GM19035 (cell line): ENCODE measurements at regions not wholly inside any gene's neighbourhood (a gene's known extent, or its start where the extent isn't known, plus 50 kb on each side); places are given as distances from the start of the nearest gene placed in this dataset.
"Not testable (repeated sequence)": the region's sequence is repeated elsewhere in the genome, so short reads cannot be mapped to it uniquely, and the experiment has no call there.

Experiments
- ATAC-seq: cut with Tn5 transposase; IDR thresholded peaks from one replicate; pipeline ENCODE4 v1.9.1; 2021; ENCODE audit not compliant: unreplicated experiment

DNA sequence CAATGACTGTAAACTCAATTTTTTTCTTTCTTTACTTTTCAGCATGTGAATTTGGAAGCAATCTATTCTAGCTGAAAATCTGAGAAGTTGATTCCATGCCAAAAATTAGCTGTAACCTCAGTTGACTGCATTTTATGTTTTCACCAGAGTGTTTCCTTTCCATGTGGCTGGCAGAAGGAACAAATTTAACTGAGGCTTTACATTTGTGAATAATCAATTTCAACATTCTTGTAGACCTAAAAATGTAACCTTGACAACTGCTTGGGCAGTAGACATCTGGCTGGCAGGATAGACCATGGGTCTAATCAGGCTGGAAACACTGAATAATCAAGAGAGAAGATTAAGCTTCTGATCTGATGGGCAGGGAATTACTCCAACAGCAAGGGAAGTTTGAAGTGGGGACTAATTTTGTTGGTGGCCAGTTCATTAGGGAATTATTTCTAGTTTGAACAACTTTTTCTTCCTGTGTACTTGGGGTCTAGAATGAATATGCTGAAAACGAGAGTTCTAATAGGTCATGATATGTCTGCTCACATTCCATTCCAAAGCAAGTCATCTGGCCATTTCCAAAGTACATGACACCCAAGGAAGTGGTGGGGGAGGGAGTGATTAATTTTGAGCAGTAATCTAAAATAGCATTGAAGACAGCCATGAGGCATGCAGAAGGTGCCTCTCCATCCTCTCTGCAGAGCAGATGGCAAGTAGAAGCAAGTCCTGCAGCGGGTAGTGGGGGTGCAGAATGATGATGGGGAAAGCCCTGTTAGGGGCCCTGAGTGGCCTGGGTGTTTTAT lies 68.2 kb downstream of the ATP23 start:
- ATAC-seq = no peak

DNA sequence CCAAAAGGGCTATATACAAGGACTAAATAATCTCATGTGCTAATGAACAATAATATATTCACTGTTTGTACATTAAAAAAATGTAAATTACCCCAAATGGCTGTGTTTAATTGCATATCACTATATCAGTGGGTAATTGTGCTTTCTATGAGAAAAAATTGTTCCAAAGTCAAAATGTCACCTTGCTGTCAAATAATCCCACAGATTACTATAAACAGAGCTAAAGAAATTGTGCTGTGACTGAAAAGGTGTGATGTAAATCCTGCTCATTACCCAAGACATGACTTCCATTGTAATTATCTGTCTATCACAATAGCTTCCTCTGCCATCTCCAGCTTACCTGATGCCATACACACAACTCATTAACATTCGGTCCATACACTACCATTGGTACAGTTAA lies 70.3 kb downstream of the ATP23 start:
- no peak for ATAC-seq

DNA sequence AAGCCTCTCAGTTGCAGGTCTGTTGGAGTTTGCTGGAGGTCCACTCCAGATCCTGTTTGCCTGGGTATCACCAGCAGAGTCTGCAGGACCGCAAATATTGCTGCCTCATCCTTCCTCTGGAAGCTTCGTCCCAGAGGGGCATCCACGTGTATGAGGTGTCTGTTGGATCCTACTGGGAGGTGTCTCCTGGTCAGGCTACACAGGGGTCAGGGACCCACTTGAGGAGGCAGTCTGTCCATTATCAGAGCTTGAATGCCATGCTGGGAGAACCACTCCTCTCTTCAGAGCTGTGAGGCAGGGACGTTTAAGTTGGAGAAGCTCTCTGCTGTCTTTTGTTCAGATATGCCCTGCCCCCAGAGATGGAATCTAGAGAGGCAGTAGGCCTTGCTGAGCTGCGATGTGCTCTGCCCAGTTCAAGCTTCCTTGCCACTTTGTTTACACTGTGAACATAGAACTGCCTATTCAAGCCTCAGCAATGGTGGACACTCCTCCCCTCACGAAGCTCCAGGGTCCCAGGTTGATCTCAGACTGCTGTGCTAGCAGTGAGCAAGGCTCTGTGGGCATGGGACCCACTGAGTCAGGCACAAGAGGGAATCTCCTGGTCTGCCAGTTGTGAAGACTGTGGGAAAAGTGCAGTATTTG lies 81.1 kb downstream of the ATP23 start:
- not testable (repeated sequence) for ATAC-seq

- ATAC-seq = no peak
These were observed 84.1 kb downstream of the ATP23 start for GRCh38 chr12:58025431-58025830.

- no peak for ATAC-seq
These were observed 85.1 kb downstream of the ATP23 start for GRCh38 chr12:58026426-58026825.

DNA sequence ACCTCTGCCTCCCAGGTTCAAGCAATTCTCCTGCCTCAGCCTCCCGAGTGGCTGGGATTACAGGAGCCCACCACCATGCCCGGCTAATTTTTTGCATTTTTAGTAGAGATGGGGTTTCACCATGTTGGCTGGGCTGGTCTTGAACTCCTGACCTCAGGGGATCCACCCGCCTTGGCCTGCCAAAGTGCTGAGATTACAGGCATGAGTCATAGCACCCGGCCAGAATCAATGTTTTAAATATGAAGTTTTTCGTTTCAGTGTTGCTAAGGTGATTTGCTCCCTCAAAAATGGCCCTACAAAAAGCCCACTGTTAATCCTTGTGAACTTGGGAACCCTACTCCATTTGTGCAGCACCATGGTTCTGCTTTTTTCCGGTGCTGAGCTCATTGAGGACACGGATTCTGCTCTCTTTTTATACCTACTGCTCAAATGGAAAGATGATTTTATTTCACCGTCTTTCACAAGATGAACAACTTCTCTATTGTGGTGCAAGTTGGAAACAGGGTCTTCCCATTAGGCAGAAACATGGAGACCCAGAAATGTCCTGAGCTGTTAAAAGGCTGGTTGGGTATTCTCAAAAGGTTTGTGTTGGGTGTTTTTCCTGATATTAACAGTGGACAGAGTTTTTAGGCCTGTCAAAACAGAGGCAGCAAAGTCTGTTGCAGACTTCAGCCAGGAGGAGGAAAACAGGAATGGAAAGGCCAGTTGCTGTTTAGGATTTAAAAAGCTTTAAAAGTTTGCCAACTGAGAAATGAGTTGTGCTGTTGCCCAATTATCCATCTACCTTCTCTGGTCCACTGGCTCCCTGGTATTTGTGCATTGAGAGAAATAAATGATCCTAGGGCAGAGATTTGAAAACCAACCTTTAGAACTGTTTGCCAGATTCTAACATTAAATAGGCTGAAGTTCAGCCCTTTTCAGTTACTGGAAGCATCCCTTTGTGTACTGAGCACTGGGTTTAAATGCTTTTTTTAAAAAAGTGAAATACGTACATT lies 85.8 kb downstream of the ATP23 start:
- ATAC-seq = no peak

DNA sequence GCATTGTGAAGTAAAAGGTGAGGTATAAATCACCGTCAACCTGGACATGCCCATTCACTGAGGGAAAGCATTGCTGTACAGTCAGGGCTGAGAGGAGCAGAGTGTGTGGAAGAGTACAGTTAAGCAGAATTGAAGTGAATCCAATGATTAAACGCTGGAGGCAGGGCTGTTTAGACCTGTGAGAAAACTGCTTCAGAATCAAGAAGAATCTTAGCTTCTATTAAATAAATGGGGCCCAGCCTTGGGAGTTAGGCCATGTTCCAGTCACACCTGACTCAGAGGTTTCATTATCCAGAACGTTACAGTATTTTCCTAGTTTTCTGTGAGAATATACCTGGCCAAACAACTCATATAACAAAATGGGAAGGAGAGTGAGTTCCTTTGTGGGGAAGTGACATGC lies 86.9 kb downstream of the ATP23 start:
- ATAC-seq = no peak

DNA sequence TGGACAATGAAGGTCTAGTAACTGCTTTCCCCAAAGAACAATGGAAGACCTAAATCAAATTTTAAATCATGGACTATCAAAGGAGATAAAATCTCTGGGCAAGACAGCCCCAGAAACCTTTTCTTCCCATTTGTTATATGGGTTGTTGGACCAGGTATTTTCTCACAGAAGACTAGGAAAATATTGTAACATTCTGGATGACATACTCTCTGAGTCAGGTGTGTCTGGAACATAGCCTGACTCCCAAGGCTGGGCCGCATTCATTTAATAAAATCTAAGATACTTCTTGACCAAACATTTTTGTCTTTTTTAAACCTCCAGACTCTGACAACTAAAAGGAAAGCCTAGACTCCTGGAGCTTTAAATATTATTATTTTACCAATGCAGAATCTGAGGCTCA lies 87.9 kb downstream of the ATP23 start:
- no peak for ATAC-seq

DNA sequence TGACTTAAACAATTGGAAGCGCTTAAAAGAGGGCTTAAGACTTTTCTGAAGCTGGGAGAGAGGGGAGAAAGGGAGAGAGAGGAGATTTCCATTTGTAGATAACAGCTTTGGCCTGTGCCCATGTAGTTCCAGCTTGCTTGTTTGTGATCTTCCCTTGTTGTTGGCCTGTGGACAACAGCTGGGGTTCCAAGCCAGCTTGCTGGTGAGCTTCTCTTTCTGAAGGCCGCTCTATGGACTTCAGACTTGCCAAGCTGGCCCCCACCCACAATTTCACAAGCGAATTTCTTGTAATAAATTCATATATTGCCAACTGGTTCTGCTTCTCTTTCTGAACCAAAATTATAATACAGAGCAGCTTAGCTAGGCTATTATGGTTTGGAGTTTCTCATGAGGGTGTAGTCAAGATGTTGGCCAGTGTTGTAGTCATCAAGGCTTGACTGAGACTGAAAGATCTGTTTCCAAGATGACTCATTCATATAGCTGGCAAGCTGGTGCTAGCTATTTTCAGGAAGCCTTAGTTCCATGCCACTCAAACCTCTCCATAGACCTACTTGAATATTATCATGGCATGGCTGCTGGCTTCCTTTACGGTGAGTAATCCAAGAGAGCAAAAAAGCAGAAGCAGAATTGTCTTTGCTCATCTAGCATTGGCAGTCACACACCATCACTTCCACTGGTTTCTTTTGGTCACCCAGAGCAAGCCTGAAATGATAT lies 89.4 kb downstream of the ATP23 start:
- no peak for ATAC-seq

- no peak for ATAC-seq
These were observed 90.8 kb downstream of the ATP23 start for GRCh38 chr12:58032156-58032555.

GRCh38 chr12:58033831-58034230 lies 92.5 kb downstream of the ATP23 start:
- ATAC-seq = no peak

- ATAC-seq = no peak
These were observed 92.9 kb downstream of the ATP23 start for GRCh38 chr12:58034311-58034710.

DNA sequence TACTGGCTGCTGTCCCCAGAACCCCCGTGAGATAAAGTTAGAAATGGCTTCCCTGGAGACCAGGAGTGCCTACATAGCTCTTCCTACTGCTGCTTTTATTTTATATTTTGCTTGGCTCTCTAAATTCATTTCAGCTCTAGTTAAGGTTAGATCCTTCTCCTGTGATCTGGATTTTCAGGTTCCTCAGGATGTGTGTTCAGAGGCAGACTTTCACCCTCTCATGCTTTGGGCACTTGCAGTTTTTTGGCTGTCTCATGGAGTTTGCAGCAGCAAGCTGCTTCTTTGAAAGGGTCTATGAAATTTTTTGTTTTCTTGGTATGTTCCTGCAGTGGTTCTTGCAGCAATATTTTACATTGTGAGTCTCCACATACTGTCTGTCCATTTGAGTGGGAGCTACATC lies 93.3 kb downstream of the ATP23 start:
- no peak for ATAC-seq

DNA sequence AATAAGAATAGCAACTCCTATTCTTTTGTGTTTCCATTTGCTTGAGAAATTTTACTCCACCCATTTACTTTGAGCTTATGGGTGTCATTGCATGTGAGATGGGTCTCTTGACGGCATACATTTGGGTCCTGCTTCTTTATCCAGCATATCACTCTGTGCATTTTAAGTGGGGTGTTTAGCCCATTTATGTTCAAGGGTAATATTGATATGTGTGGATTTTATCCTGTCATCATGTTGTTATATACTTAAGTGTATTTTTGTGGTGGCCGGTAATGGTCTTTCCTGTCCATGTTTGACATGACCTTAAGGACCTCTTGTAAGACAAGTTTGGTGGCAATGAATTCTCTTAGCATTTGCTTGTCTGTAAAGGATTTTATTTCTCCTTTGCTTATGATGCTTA lies 100.1 kb downstream of the ATP23 start:
- ATAC-seq = no peak

DNA sequence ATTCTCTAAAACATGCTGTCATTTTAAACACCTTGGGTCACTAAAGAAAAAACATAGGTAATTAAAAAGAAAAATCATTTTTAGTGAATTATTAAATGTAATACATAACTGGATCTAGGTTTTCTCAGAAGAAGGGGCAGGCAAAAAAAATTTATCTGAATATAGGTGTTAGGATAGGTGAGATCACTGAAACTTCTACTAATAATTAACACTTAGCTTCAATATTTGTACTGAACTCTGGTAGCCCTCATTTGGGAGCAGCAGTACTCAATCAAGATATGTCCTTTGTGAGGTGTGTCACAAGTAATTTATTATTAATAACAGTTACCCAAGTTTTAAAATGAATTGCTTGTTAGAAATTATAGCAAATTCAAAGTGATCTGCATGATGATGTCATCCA lies 103.6 kb downstream of the ATP23 start:
- ATAC-seq = no peak

GRCh38 chr12:58046271-58046670 lies 104.9 kb downstream of the ATP23 start:
- no peak for ATAC-seq

- ATAC-seq = no peak
These were observed 110.0 kb downstream of the ATP23 start for GRCh38 chr12:58051378-58051777.

GRCh38 chr12:58064666-58065065 lies 123.3 kb downstream of the ATP23 start:
- ATAC-seq = no peak

GRCh38 chr12:58066296-58066695 lies 124.9 kb downstream of the ATP23 start:
- ATAC-seq = no peak

DNA sequence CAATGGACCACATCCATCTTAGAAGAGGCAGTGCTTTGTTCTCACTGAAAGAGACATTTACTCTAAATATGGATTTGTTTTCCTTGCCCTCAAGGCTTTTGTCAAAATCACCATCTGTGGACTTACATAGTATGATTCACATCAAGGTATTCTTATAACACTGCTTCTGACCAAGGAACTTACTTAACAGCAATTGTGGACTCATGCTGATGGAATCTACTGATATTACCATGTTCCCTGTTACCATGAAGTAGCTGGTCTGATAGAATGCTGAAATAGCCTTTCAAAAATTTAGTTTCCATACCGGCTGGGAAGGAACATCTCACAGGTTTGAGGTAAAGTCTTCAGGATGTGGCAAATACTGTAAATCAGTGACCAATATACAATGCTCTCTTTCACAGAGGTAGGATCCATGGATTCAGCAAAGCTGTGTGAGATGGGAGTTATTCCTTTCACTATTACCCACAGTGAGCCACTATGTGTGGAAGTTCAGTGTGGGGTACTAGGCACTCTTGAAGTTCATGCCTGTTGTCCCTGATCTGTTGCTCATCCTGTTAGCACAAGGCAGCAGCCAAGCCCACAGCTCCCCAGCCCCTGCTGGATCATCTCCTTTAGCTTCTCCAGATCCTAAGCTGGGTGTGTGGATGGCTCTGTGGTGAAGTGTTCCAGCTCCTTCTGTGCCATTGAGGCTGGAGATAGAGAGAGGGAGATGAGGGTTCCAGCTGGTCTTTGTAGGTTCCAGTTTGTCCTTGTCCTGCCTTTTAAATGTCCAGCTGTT lies 126.4 kb downstream of the ATP23 start:
- ATAC-seq = no peak
